ENCODE measurements at regions not wholly inside any gene's neighbourhood (a gene's known extent, or its start where the extent isn't known, plus 50 kb on each side); places are given as distances from the start of the nearest gene placed in this dataset.

DNA sequence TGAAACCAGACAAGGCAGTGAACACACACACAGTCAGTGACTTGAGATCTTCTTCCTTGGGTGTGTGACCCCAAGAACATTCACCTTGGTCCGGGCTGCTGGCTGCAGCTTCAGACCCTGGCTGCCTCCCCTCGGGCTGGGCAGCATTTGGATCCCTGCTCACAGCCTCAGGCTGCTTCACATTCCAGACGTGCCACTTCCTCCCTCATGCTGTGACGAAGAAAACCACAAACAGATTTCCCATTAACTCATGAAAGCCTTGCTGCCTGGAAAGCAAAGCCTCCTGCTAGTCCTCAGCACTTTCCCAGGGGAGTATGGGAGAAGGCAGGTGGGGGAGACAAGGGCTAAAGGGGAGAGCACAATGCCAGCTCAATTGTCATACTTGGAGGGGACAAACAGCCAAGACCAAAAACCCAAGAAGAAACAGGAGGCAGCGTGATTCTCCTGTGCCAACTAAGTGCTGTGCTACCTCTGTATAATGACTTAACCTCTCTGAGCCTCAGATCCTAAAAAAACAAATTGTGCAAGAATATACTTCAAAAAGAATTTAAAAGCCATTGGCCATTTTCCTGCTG is 594.6 kb upstream of the BRINP1 start:
- Histone ChIP-seq H3K4me3 (ENCODE audit: low read depth, low read length) (no peak overlapping the region), H3K27ac (ENCODE audit: insufficient read depth, low read length, poor library complexity, severe bottlenecking) (no peak overlapping the region), H3K4me1 (ENCODE audit: control insufficient read depth, insufficient read depth, low read length, poor library complexity, severe bottlenecking) (no peaks in the 10 kb centered on the region), H3K27me3 (ENCODE audit: control insufficient read depth, insufficient read depth, low read length) (peaks cover 1% of the 10 kb centered on the region), H3K36me3 (ENCODE audit: control insufficient read depth, insufficient read depth, low read length) (no peaks in the 10 kb centered on the region), H3K9me3 (ENCODE audit: control insufficient read depth in 2 of 2, low read length in 2 of 2) (no peaks in the 10 kb centered on the region)
- DNase-seq: no peak
- Mint-ChIP-seq H3K4me3 (no peak overlapping the region), H3K27ac (no peak overlapping the region), H3K9me3 (peaks cover 0 to 4% (median 0%) of the 10 kb centered on the region in 7 donors), H3K36me3 (no peaks in the 10 kb centered on the region), H3K4me1 (peaks cover 0 to 2% (median under 1%) of the 10 kb centered on the region in 4 donors), H3K27me3 (no peaks in the 10 kb centered on the region)
- no peak for ATAC-seq (ENCODE audit: low read depth in 2 of 2)

DNA sequence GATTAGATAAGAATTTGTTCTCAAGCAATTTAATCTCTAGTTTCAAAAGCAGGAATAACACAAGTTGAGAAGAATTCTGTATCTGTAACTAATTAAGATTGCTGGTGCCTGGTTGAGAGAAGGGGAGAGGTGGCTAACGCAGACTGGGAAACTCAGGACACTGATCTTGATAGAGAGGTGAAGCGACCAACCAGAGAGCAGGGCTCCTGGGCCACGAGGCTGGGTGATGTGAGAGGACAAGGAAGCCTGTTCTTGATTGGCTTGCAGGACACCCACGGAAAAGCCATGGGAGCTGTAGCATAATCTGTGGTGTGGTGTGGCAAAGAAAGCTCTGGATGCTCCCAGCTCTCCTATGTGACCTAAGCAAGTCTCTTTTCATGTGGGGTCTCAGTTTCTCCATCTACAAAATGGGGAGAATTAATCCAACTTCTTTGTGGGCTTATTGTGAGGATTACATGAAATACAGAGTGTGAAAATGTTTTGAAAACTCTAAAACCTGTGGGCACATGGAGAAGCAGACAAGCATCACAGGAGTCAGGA is 594.1 kb upstream of the BRINP1 start:
- H3K4me1 Mint-ChIP-seq: no peaks in the 10 kb centered on the region
- DNase-seq: no peak
- no peak overlapping the region for H3K4me3 ChIP-seq (ENCODE audit: low read depth, low read length)
- no peaks in the 10 kb centered on the region for H3K36me3 Mint-ChIP-seq
- no peaks in the 10 kb centered on the region for H3K9me3 ChIP-seq (ENCODE audit: control insufficient read depth in 2 of 2, low read length in 2 of 2)
- H3K4me3 Mint-ChIP-seq: no peak overlapping the region
- H3K27me3 ChIP-seq (ENCODE audit: control insufficient read depth, insufficient read depth, low read length): peaks cover 1% of the 10 kb centered on the region
- no peak overlapping the region for H3K27ac Mint-ChIP-seq
- no peak for ATAC-seq (ENCODE audit: low read depth in 2 of 2)
- H3K36me3 ChIP-seq (ENCODE audit: control insufficient read depth, insufficient read depth, low read length): no peaks in the 10 kb centered on the region
- H3K9me3 Mint-ChIP-seq: peaks cover 0 to 4% (median 0%) of the 10 kb centered on the region in 7 donors
- no peak overlapping the region for H3K27ac ChIP-seq (ENCODE audit: insufficient read depth, low read length, poor library complexity, severe bottlenecking)
- no peaks in the 10 kb centered on the region for H3K27me3 Mint-ChIP-seq
- H3K4me1 ChIP-seq (ENCODE audit: control insufficient read depth, insufficient read depth, low read length, poor library complexity, severe bottlenecking): no peaks in the 10 kb centered on the region

DNA sequence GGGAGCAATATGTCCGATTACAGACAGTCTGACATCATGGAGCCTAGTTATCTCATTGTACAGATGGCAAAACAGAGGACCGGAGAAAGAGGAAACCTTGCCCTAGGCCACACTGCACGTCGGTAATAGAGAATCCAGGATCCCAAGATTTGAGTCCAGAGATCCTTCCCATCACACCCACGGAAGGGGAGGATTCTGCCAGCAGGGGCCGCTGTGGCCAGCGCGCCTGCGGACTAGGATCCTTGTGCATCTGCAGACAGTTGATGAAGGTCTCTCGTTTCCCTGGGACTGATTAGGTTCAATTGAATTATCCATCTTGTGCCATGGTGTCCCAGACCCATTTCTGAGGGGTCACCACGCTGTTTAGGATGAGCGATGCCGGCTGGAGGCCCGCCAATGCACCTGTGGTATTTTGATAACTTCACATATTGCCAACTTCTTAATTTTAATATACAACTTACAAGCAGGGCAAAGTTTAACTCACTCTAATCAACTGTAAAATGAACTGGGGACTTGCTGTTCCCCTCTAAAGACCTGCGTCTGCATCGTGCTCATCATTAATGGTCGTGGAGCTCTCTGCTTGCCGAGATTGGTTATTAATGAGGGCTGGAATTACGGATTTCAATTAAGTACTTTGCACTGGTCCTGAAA is 592.7 kb upstream of the BRINP1 start:
- DNase-seq (no peak), ATAC-seq (ENCODE audit: low read depth in 2 of 2) (no peak)
- H3K36me3 Mint-ChIP-seq: no peaks in the 10 kb centered on the region
- H3K27me3 Mint-ChIP-seq: no peaks in the 10 kb centered on the region
- Histone ChIP-seq H3K9me3 (ENCODE audit: control insufficient read depth in 2 of 2, low read length in 2 of 2) (no peaks in the 10 kb centered on the region), H3K4me1 (ENCODE audit: control insufficient read depth, insufficient read depth, low read length, poor library complexity, severe bottlenecking) (no peaks in the 10 kb centered on the region), H3K27ac (ENCODE audit: insufficient read depth, low read length, poor library complexity, severe bottlenecking) (no peak overlapping the region), H3K27me3 (ENCODE audit: control insufficient read depth, insufficient read depth, low read length) (peaks cover 1% of the 10 kb centered on the region), H3K36me3 (ENCODE audit: control insufficient read depth, insufficient read depth, low read length) (no peaks in the 10 kb centered on the region), H3K4me3 (ENCODE audit: low read depth, low read length) (no peak overlapping the region)
- H3K4me1 Mint-ChIP-seq: no peaks in the 10 kb centered on the region
- H3K9me3 Mint-ChIP-seq: peaks cover 0 to 4% (median 0%) of the 10 kb centered on the region in 7 donors
- no peak overlapping the region for H3K27ac Mint-ChIP-seq
- no peak overlapping the region for H3K4me3 Mint-ChIP-seq

DNA sequence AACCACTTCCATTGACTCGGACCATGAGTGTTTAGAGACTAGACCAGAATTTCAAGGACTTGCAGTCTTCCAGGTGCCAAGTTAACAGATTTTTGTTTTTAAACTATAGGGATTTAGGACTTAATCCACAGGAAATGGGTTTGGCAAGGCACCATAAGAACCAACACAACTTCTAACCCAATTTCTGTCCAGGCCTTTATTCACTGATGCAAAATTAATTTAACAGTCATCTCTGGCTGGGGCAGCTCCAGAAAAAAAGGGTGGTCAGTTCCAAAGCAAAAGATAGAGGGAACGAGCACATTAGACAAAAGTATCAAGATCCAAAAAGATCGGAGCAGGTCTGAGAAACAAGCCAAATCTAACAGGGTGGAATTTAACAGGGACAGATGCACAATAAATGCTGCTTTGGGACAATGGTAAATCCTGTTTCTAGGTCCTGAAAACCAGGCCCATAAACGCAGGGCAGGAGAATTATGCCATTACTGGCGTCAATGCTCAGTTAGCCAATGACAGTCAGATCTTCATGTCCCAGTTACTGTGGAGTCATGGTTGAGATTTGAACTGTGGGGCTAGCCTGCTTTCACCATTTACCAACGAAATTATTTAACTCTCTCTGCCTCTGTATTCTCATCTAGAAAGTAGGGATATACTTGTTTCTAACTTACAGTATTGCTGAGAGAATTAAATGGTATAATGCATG is 590.8 kb upstream of the BRINP1 start:
- Mint-ChIP-seq H3K4me3 (no peak overlapping the region), H3K4me1 (no peaks in the 10 kb centered on the region), H3K36me3 (no peaks in the 10 kb centered on the region), H3K27me3 (no peaks in the 10 kb centered on the region), H3K27ac (no peak overlapping the region), H3K9me3 (peaks cover 0 to 4% (median 0%) of the 10 kb centered on the region in 7 donors)
- H3K27ac ChIP-seq (ENCODE audit: insufficient read depth, low read length, poor library complexity, severe bottlenecking): no peak overlapping the region
- no peak for DNase-seq
- ATAC-seq (ENCODE audit: low read depth in 2 of 2): no peak
- H3K9me3 ChIP-seq (ENCODE audit: control insufficient read depth in 2 of 2, low read length in 2 of 2): no peaks in the 10 kb centered on the region
- H3K27me3 ChIP-seq (ENCODE audit: control insufficient read depth, insufficient read depth, low read length): no peaks in the 10 kb centered on the region
- H3K4me3 ChIP-seq (ENCODE audit: low read depth, low read length): no peak overlapping the region
- H3K36me3 ChIP-seq (ENCODE audit: control insufficient read depth, insufficient read depth, low read length): no peaks in the 10 kb centered on the region
- H3K4me1 ChIP-seq (ENCODE audit: control insufficient read depth, insufficient read depth, low read length, poor library complexity, severe bottlenecking): no peaks in the 10 kb centered on the region

DNA sequence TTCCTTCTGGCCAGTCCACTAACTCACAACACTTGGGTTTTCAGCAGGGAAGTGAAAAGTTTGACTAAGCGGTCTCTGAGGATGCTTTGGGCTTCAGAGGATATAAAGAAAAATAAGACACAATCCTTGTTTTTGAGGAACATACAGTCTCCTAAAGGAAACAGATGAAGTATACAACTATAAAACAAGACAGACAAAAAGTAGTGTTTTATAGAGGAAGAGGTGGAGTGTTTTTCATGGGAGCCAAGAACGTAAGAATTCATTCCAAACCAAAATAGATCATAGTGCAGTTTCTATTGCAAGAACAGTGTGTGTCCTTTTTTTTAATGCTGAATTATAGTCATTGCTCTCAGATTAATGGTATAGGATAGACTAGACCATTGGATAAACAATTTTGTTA is 586.9 kb upstream of the BRINP1 start:
- Histone ChIP-seq H3K4me3 (ENCODE audit: low read depth, low read length) (no peak overlapping the region), H3K36me3 (ENCODE audit: control insufficient read depth, insufficient read depth, low read length) (no peaks in the 10 kb centered on the region), H3K4me1 (ENCODE audit: control insufficient read depth, insufficient read depth, low read length, poor library complexity, severe bottlenecking) (no peaks in the 10 kb centered on the region), H3K9me3 (ENCODE audit: control insufficient read depth in 2 of 2, low read length in 2 of 2) (no peaks in the 10 kb centered on the region), H3K27ac (ENCODE audit: insufficient read depth, low read length, poor library complexity, severe bottlenecking) (no peak overlapping the region), H3K27me3 (ENCODE audit: control insufficient read depth, insufficient read depth, low read length) (no peaks in the 10 kb centered on the region)
- no peaks in the 10 kb centered on the region for H3K4me1 Mint-ChIP-seq
- no peaks in the 10 kb centered on the region for H3K36me3 Mint-ChIP-seq
- H3K9me3 Mint-ChIP-seq: peaks cover 0 to 1% (median 0%) of the 10 kb centered on the region in 7 donors
- no peak for ATAC-seq (ENCODE audit: low read depth in 2 of 2)
- no peak overlapping the region for H3K4me3 Mint-ChIP-seq
- no peaks in the 10 kb centered on the region for H3K27me3 Mint-ChIP-seq
- H3K27ac Mint-ChIP-seq: no peak overlapping the region
- no peak for DNase-seq

DNA sequence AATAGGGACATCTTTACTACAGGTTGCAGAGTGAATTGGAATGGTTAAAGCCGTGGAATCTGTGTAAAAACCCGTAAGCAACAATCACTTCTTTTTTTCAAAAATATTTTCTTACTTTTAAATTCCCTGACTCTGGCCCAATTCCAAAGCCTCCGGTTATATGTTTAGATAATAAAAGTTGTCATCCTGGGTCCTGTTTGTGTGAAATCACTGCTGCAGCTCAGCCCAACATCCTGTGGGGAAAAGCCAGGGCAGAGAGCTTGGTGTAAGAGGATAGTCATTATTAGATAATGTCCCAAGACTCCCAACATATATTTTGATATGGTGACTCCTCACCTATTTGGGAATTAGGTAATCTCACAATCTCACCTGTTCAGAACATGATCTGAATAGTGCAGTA is 586.0 kb upstream of the BRINP1 start:
- Histone ChIP-seq H3K9me3 (ENCODE audit: control insufficient read depth in 2 of 2, low read length in 2 of 2) (no peaks in the 10 kb centered on the region), H3K27me3 (ENCODE audit: control insufficient read depth, insufficient read depth, low read length) (no peaks in the 10 kb centered on the region), H3K36me3 (ENCODE audit: control insufficient read depth, insufficient read depth, low read length) (no peaks in the 10 kb centered on the region), H3K4me3 (ENCODE audit: low read depth, low read length) (no peak overlapping the region), H3K27ac (ENCODE audit: insufficient read depth, low read length, poor library complexity, severe bottlenecking) (no peak overlapping the region), H3K4me1 (ENCODE audit: control insufficient read depth, insufficient read depth, low read length, poor library complexity, severe bottlenecking) (no peaks in the 10 kb centered on the region)
- Mint-ChIP-seq H3K36me3 (no peaks in the 10 kb centered on the region), H3K27ac (no peak overlapping the region), H3K9me3 (peaks cover 0 to 1% (median 0%) of the 10 kb centered on the region in 7 donors), H3K4me3 (no peak overlapping the region), H3K4me1 (no peaks in the 10 kb centered on the region), H3K27me3 (no peaks in the 10 kb centered on the region)
- DNase-seq (no peak), ATAC-seq (ENCODE audit: low read depth in 2 of 2) (no peak)

DNA sequence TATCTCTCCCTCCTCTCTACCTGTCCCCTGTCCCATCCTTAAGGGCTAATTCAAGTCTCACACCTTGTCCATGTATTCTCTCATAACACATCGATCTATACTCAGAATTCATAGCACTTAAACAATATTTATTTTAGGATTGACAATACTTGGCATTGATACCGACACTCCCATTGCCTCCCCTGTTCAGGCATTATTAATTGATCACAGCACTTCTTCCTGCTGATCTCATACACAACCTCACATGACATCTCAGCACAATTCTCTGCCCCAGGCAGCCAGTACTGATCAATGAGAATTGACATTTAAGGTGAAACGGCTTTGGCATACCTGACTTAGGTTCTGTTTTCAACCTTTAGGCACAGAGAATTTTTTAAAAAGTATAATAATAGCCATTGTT is 582.4 kb upstream of the BRINP1 start:
- Histone ChIP-seq H3K4me1 (ENCODE audit: control insufficient read depth, insufficient read depth, low read length, poor library complexity, severe bottlenecking) (no peaks in the 10 kb centered on the region), H3K36me3 (ENCODE audit: control insufficient read depth, insufficient read depth, low read length) (no peaks in the 10 kb centered on the region), H3K27me3 (ENCODE audit: control insufficient read depth, insufficient read depth, low read length) (no peaks in the 10 kb centered on the region), H3K9me3 (ENCODE audit: control insufficient read depth in 2 of 2, low read length in 2 of 2) (no peaks in the 10 kb centered on the region), H3K27ac (ENCODE audit: insufficient read depth, low read length, poor library complexity, severe bottlenecking) (no peak overlapping the region), H3K4me3 (ENCODE audit: low read depth, low read length) (no peak overlapping the region)
- Mint-ChIP-seq H3K27me3 (no peaks in the 10 kb centered on the region), H3K9me3 (no peaks in the 10 kb centered on the region), H3K27ac (no peak overlapping the region), H3K4me1 (no peaks in the 10 kb centered on the region), H3K4me3 (no peak overlapping the region), H3K36me3 (no peaks in the 10 kb centered on the region)
- ATAC-seq (ENCODE audit: low read depth in 2 of 2) (no peak), DNase-seq (no peak)
